ENCODE measurements at regions not wholly inside any gene's neighbourhood (a gene's known extent, or its start where the extent isn't known, plus 50 kb on each side); places are given as distances from the start of the nearest gene placed in this dataset.

GRCh38 chr15:77720173-77720572 is 87.5 kb upstream of the LINGO1 start:
- Mint-ChIP-seq H3K36me3 (no peaks in the 10 kb centered on the region), H3K27me3 (peaks cover 37% of the 10 kb centered on the region), H3K9me3 (no peaks in the 10 kb centered on the region), H3K4me1 (peaks cover 5% of the 10 kb centered on the region), H3K27ac (no peak overlapping the region), H3K4me3 (no peak overlapping the region)
- ATAC-seq = no peak

GRCh38 chr15:77719450-77719849 is 86.7 kb upstream of the LINGO1 start:
- H3K27ac Mint-ChIP-seq = no peak overlapping the region
- H3K9me3 Mint-ChIP-seq = no peaks in the 10 kb centered on the region
- no peak for ATAC-seq
- no peak overlapping the region for H3K4me3 Mint-ChIP-seq
- peaks cover 43% of the 10 kb centered on the region for H3K27me3 Mint-ChIP-seq
- H3K36me3 Mint-ChIP-seq = no peaks in the 10 kb centered on the region
- peaks cover 5% of the 10 kb centered on the region for H3K4me1 Mint-ChIP-seq

- Mint-ChIP-seq H3K27me3 (peaks cover 56% of the 10 kb centered on the region), H3K4me1 (peaks cover 5% of the 10 kb centered on the region), H3K27ac (no peak overlapping the region), H3K4me3 (no peak overlapping the region), H3K9me3 (no peaks in the 10 kb centered on the region), H3K36me3 (no peaks in the 10 kb centered on the region)
- ATAC-seq = no peak
Measured at GRCh38 chr15:77717333-77717990, 84.8 kb upstream of the LINGO1 start.

- Mint-ChIP-seq H3K4me1 (peaks cover 5% of the 10 kb centered on the region), H3K4me3 (no peak overlapping the region), H3K9me3 (no peaks in the 10 kb centered on the region), H3K27ac (no peak overlapping the region), H3K27me3 (peaks cover 51% of the 10 kb centered on the region), H3K36me3 (no peaks in the 10 kb centered on the region)
- no peak for ATAC-seq
Measured at GRCh38 chr15:77716632-77717332, 84.1 kb upstream of the LINGO1 start.

- Mint-ChIP-seq H3K27ac (no peak overlapping the region), H3K4me1 (peaks cover 5% of the 10 kb centered on the region), H3K9me3 (no peaks in the 10 kb centered on the region), H3K27me3 (peaks cover 42% of the 10 kb centered on the region), H3K4me3 (no peak overlapping the region), H3K36me3 (no peaks in the 10 kb centered on the region)
- no peak for ATAC-seq
Measured at GRCh38 chr15:77715860-77716259, 83.1 kb upstream of the LINGO1 start.

- Mint-ChIP-seq H3K4me3 (no peak overlapping the region), H3K9me3 (no peaks in the 10 kb centered on the region)
- ATAC-seq = no peak
Measured at GRCh38 chr15:77715051-77715450, 82.3 kb upstream of the LINGO1 start.

GRCh38 chr15:77714555-77714954 is 81.8 kb upstream of the LINGO1 start:
- Mint-ChIP-seq H3K4me1 (peaks cover 5% of the 10 kb centered on the region), H3K36me3 (no peaks in the 10 kb centered on the region), H3K27ac (no peak overlapping the region), H3K4me3 (no peak overlapping the region), H3K27me3 (peaks cover 40% of the 10 kb centered on the region), H3K9me3 (no peaks in the 10 kb centered on the region)
- ATAC-seq = no peak

More at GRCh38 chr15:77715051-77715450, 82.3 kb upstream of the LINGO1 start:
- peaks cover 40% of the 10 kb centered on the region for H3K27me3 Mint-ChIP-seq
- H3K4me1 Mint-ChIP-seq = peaks cover 5% of the 10 kb centered on the region
- no peak overlapping the region for H3K27ac Mint-ChIP-seq
- no peaks in the 10 kb centered on the region for H3K36me3 Mint-ChIP-seq

GRCh38 chr15:77714023-77714422 is 81.3 kb upstream of the LINGO1 start:
- Mint-ChIP-seq H3K9me3 (no peaks in the 10 kb centered on the region), H3K4me1 (peaks cover 5% of the 10 kb centered on the region), H3K27ac (no peak overlapping the region), H3K4me3 (no peak overlapping the region), H3K27me3 (peaks cover 40% of the 10 kb centered on the region), H3K36me3 (no peaks in the 10 kb centered on the region)
- ATAC-seq = no peak

GRCh38 chr15:77713281-77713680 is 80.6 kb upstream of the LINGO1 start:
- no peaks in the 10 kb centered on the region for H3K9me3 Mint-ChIP-seq
- no peak for ATAC-seq
- no peak overlapping the region for H3K27ac Mint-ChIP-seq
- no peaks in the 10 kb centered on the region for H3K36me3 Mint-ChIP-seq
- H3K4me1 Mint-ChIP-seq = peaks cover 5% of the 10 kb centered on the region
- peaks cover 42% of the 10 kb centered on the region for H3K27me3 Mint-ChIP-seq
- no peak overlapping the region for H3K4me3 Mint-ChIP-seq

- no peak for ATAC-seq
- Mint-ChIP-seq H3K4me3 (no peak overlapping the region), H3K4me1 (peaks cover 5% of the 10 kb centered on the region)
Measured at GRCh38 chr15:77712438-77712837, 79.7 kb upstream of the LINGO1 start.

GRCh38 chr15:77710637-77711036 is 77.9 kb upstream of the LINGO1 start:
- Mint-ChIP-seq H3K27ac (no peak overlapping the region), H3K36me3 (no peaks in the 10 kb centered on the region), H3K27me3 (peaks cover 47% of the 10 kb centered on the region), H3K4me1 (peaks cover 4% of the 10 kb centered on the region), H3K4me3 (no peak overlapping the region), H3K9me3 (no peaks in the 10 kb centered on the region)
- ATAC-seq = no peak

More at GRCh38 chr15:77712438-77712837, 79.7 kb upstream of the LINGO1 start:
- no peaks in the 10 kb centered on the region for H3K36me3 Mint-ChIP-seq
- H3K9me3 Mint-ChIP-seq = no peaks in the 10 kb centered on the region
- H3K27ac Mint-ChIP-seq = no peak overlapping the region
- peaks cover 48% of the 10 kb centered on the region for H3K27me3 Mint-ChIP-seq

GRCh38 chr15:77710206-77710605 is 77.5 kb upstream of the LINGO1 start:
- Mint-ChIP-seq H3K9me3 (no peaks in the 10 kb centered on the region), H3K4me3 (no peak overlapping the region), H3K27me3 (peaks cover 51% of the 10 kb centered on the region), H3K27ac (no peak overlapping the region), H3K36me3 (no peaks in the 10 kb centered on the region), H3K4me1 (peaks cover 4% of the 10 kb centered on the region)
- ATAC-seq = no peak

- Mint-ChIP-seq H3K9me3 (no peaks in the 10 kb centered on the region), H3K4me1 (peaks cover 4% of the 10 kb centered on the region), H3K36me3 (no peaks in the 10 kb centered on the region), H3K4me3 (no peak overlapping the region), H3K27ac (no peak overlapping the region), H3K27me3 (peaks cover 50% of the 10 kb centered on the region)
- no peak for ATAC-seq
Measured at GRCh38 chr15:77709135-77709886, 76.6 kb upstream of the LINGO1 start.

- no peaks in the 10 kb centered on the region for H3K36me3 Mint-ChIP-seq
Measured at GRCh38 chr15:77706482-77707244, 74.0 kb upstream of the LINGO1 start.

More at GRCh38 chr15:77706482-77707244, 74.0 kb upstream of the LINGO1 start:
- H3K9me3 Mint-ChIP-seq = no peaks in the 10 kb centered on the region
- H3K4me1 Mint-ChIP-seq = peaks cover 4% of the 10 kb centered on the region
- H3K27ac Mint-ChIP-seq = no peak overlapping the region
- no peak for ATAC-seq
- H3K27me3 Mint-ChIP-seq = peaks cover 41% of the 10 kb centered on the region
- no peak overlapping the region for H3K4me3 Mint-ChIP-seq

All from stimulated activated memory B cell treated with anti-CD40 and anti-IgM and Interleukin-4, amounts not matched to agents 10 μg/mL and 1 μg/mL and 100 μg/mL, for 72 hours (primary cell).